ENCODE measurements at regions not wholly inside any gene's neighbourhood (a gene's known extent, or its start where the extent isn't known, plus 50 kb on each side); places are given as distances from the start of the nearest gene placed in this dataset.
"Not testable (repeated sequence)": the region's sequence is repeated elsewhere in the genome, so short reads cannot be mapped to it uniquely, and the experiment has no call there.

GRCh38 chr1:214095896-214096295 lies 108.1 kb downstream of the PROX1 start:
- not testable (repeated sequence) for DNase-seq

DNA sequence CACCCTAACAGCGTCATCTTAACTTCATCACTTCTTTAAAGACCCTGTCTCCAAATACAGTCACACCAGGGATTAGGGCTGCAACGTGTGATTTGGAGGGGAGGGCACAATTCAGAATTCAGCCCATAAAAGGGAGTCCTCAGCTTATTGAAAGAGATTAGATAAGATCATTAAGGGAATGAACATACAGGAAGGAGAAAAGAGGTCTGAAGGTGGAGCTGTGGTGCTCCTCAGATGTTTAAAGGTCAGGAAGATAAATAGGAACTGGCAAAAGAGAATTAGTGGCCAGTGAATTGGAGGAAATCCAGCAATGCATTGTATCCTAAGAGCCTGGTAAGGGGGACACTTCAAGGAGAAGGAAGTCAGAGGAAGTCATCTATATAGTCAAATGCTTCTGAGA lies 113.5 kb downstream of the PROX1 start:
- DNase-seq: no peak

DNA sequence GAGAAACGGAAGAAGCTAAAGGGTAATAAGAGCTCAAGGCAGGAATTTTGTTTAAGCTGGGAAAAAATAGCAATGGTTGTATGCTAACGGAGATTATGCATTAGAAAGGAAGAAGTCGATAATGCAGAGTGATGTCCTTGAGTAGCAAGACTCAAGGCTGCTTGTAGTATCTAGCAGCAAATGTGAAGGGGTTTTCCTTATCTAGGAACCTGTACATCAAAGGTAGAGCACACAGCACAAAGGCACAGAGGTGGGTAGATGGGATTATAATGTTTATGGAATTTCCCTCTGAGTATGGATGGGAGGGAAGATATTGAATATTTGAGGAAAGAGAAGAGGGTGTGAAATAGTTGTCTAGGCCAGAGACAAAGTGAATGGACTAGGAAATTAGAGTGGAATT lies 114.1 kb downstream of the PROX1 start:
- no peak for DNase-seq

DNA sequence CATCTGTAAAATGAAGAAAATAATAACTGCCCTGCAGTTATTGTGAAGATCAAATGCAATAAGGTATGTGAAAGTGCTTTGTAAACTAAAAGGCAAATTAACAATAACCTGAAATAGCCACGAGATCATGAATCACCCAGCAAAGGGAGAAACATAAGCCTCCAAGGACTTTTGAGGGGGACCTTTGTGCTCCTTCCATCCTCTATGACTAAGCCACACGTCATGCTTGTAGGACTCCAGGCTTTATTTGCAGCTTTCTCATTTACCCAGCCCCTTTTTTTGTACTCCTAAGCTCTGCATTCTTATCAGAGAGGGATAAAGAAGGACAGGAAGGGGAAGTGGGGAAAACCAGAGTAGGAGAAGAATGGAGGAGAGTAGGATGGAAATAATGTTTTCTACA lies 115.1 kb downstream of the PROX1 start:
- no peak for DNase-seq

DNA sequence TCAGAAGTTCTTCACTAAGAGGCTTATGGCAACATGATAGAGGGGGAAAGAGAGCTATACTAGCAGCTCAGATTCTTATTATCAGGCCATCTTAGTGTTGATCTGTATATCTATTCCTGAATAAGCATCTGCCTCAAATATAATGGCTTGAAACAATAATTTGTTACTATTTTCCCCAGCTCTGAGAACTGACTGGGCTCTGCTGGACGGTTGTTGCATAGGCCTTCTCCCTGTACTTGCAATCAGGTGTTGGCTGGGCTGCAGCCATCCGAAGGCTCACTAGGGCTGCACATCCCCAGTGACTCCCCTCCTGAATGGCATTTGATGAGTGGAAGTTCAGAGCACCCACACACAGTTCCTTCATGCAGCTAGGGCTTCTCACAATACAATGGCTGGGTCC lies 116.0 kb downstream of the PROX1 start:
- no peak for DNase-seq

GRCh38 chr1:214106375-214106774 lies 118.6 kb downstream of the PROX1 start:
- DNase-seq: no peak

DNA sequence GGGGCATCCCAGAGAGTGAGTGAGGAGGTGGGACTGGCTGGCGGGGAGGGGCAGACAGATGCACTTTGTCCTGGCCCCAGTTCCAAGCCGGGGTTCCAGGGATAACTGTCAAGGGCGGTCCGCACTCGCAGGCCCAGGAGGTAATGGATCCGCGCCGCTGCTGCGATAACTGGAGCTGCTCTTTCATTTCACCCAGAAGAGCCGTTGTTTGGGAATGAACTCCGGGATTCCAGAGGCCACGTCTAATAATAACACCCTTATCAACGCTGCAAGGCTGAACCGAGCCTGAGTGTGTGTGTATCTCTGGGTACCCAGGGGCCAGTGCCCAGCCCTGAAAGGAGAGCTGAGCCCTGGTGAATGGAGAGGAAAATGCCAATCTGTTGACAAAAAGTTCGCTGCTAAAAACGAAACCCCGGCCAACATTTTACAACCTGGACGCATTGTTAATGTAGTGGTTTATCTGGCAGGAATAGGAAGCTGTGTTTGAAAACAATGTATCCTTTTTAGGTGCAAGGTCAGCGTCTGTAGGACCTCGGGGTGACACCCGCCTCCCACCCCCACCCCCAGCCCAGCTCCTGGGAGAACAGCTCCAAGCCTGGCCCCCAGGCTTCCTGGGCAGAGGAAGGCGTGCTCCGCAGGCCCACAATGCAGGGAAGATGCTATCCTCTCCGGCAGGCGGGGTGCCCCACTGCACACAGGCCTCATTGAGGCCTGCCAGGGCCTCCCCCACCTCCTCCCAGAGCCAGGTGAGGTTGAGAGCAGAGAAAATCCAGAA lies 119.7 kb downstream of the PROX1 start:
- DNase-seq: no peak

GRCh38 chr1:214108097-214108446 lies 120.3 kb downstream of the PROX1 start:
- no peak for DNase-seq

DNA sequence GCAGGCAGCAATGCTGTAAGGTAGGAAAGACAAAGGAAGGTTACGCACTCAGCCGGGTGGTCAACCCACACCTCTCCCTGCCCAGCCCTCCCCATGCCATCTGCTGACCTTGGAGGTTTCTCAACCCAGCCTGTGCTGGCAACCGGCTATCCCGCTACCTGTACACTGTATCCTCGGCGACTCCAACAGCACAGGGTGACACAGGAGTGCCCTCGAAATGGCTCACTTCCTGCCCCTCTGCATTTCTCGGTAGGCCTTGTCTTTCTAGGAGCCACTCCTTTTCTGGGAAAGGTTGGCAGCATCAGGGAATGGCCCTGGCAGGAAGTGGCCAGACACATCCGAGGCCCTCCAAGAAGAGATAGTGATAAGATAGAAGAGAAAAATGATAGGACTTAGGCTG lies 124.0 kb downstream of the PROX1 start:
- no peak for DNase-seq

- no peak for DNase-seq
Measured at GRCh38 chr1:214116258-214116657, 128.5 kb downstream of the PROX1 start.

DNA sequence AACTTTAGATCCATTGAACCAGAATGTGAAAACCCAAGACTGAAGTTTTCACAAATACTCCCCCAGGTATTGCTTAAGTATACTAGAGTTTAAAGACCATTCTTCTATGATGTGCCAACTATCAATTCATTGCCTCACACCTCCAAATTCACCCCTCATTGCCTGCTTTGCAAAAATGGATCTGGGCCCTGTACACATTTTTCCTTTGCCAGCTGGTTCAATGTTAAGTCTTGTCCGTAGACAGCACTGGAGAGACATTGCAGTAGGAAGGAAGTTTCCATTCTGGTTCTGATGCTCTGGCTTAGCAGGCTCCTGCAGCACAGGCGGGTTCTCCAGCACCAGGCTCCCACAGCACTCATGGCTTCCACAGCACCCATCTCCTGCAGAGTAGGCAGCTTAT lies 130.0 kb downstream of the PROX1 start:
- DNase-seq: no peak

- DNase-seq: peak in 1 of 2 experiments; percentile 47
Measured at GRCh38 chr1:214120191-214120590, 132.4 kb downstream of the PROX1 start.

DNA sequence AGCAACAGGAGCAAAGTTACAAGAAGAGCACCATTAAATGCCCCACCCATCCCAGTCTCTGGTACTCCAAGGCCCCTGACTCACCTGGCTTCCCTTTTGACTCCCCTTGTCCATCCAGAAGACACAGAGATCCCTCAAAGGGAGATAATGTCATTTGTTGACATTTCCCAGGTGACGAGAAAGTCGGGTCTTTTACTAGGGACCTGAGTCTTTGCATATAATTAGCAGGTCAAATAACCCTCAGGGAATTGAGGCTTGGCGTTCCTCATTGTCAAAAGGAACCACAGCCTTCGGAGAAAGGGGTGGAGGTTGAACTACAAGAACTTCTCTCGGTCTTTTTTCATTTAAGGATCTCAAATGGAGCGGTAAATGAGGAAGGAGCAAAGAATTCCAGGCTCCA lies 133.2 kb downstream of the PROX1 start:
- DNase-seq: no peak

DNA sequence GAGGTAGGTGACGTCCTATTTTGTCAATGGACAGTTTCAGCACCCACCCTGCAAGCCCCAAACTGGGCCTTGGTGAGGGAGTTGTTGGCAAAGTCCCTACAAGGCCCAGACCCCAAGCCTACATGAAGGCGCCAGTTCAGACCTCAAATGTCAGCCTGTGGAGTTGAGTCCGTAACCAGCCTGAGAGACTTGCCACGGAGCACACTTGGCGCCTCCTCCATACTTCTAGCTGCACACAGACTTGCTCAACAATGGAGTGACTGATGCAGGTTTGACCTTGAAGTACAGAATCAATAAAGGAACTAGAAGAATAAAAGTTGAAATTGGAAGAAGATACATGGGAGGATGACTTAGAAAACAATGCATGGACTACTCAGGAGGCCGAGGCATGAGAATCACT lies 134.3 kb downstream of the PROX1 start:
- DNase-seq: no peak

DNA sequence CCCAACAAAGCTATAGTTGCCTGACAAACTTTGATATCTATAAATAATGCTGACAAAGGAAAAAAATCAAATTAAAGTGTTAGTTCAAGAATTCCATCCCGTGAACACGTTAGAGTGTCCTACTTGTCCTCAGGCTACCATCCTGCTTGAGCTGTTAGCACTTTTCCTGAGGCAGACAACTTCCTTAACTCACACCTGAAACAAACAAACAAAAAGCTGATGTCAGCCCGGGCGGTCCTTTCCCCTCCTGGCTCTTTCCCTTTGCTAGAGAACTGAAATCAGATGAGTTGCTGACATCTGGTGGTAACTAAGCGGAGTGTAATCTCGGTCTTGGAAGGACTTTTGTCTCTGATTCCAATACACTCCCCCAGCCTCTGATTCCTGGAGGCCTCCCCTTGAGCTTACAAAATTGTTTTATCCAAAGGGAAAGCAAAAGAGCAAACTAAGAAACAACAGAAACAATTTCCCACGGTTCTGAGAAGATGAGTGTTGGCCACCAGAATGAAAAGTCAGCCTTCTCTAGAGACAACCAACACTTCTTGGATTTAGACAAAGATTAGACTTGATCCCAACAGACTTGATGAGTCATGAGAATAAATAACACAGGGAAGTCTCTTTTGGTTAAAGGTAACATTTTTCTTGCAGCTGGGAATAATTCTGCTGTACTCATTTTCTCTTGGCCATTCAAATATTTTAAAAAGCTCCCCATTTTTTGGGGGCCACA lies 135.4 kb downstream of the PROX1 start:
- peak; percentile 20 to 71 for DNase-seq

DNA sequence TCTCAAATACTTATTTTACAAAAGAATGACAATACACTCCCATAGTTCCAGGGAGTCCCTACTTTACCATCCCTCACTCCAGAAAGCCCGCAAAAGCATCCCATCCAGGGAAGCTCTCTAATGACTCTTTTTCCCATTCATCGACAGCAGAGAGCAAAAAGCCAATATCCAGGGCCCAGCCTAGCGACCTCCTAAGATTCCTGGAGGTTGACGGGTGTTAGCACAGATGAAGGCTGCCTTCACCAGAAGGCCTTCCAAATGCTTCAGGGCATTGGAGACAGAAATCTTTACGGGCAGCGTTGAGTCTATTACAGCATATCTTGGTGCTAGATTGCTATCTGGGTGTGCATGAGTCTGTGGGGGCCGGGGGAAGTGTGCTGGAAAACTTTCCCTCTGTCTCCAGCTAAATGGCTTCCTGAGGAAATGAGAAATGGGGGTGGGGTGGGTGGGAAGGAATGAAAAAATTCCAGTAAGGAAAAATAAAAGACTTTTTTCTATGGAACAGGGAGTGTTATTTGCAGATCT lies 136.6 kb downstream of the PROX1 start:
- DNase-seq: no peak

DNA sequence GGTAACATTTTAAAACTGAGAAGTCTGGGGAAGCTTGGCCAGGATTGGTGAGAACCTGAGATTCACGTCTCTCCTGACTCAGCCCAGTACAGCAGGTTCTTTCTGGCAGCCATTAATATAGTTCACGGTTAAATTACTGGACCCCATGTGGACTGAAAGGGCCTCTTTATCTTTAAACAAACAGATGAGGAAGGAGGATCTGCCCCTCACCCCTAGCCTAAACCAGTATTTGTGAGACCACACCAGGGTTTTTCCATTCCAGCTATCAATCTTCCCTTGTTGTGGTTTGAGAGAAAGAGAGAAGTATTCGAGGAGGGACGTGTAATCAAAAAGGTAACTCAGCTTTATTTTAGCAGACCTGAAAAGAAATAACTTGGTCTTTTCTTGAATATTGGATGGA lies 137.1 kb downstream of the PROX1 start:
- no peak for DNase-seq

- no peak for DNase-seq
Measured at GRCh38 chr1:214125819-214126218, 138.0 kb downstream of the PROX1 start.

DNA sequence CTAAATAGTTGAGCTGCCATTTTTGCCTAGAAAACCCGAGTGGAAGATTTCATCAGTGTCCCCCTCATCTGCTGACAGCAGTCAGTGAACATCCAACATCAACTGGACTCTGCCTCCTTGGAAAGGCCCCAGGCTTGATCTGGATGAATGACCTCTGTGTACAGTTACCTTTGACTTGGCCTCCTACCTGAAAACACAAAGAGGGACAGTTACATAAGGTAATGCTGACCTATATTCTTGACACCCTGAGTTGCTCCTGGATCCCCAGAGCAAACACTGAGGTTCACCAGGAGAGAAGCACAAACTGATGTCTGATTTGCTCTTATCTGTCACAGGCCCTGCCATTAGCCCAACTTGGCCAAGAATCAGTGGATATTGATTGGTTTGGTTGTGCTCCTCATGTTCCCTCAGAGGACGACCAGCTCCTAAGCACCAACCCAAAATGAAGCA lies 138.9 kb downstream of the PROX1 start:
- no peak for DNase-seq

- DNase-seq: no peak
Measured at GRCh38 chr1:214127705-214128104, 139.9 kb downstream of the PROX1 start.

GRCh38 chr1:214135886-214136285 lies 145.1 kb upstream of the SMYD2 start:
- DNase-seq: no peak

GRCh38 chr1:214136324-214136919 lies 144.5 kb upstream of the SMYD2 start:
- DNase-seq: no peak

DNA sequence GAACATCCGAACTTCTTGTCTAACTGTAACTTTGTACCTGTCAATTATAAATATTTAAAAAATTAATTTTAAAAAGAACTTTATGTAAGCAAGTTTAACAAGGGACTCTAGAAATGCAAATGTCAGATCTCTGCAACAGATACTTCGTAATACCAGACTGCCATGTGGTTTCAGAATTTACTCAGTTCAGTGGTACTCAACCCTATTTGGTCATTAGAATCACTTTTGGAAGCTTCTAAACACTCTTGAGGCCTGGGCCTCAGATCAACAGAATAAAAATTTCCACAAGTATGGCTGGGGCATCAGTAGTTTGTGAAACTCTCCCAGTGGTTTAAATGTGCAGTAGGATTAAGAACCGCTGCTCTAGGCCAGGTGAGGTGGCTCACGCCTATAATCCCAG lies 139.5 kb upstream of the SMYD2 start:
- DNase-seq: no peak
